ENCODE measurements at regions not wholly inside any gene's neighbourhood (a gene's known extent, or its start where the extent isn't known, plus 50 kb on each side); places are given as distances from the start of the nearest gene placed in this dataset.
"Not testable (repeated sequence)": the region's sequence is repeated elsewhere in the genome, so short reads cannot be mapped to it uniquely, and the experiment has no call there.

GRCh38 chr2:149715894-149716293 is 128.3 kb upstream of the MMADHC start:
- no peak for DNase-seq

DNA sequence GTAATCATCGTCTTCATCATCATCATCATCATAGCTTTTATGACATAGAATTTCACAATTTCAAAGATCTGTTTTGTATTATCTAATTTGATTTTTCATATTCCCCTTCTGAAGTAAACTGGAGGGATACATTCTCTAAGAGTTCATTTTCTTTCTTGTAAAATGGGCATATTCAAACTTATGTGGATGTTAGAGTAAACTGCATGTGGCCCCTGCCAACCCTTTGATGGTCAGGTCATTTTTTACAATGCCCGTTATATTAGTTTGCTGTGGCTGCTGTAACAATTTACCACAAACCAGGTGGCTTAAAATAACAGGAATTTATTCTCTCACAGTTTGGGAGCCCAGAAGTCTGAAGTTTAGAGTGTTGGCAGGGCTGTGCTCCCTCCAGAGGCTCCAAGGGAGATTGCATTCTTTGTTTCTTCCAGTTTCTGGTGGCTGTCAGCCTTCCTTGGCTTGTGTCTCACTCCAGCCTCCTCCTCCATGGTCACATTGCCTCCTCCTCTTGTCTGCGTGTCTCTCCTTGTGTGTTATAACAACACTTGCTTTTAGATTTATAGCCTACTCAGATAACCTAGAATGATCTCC is 127.5 kb upstream of the MMADHC start:
- DNase-seq, result no peak

DNA sequence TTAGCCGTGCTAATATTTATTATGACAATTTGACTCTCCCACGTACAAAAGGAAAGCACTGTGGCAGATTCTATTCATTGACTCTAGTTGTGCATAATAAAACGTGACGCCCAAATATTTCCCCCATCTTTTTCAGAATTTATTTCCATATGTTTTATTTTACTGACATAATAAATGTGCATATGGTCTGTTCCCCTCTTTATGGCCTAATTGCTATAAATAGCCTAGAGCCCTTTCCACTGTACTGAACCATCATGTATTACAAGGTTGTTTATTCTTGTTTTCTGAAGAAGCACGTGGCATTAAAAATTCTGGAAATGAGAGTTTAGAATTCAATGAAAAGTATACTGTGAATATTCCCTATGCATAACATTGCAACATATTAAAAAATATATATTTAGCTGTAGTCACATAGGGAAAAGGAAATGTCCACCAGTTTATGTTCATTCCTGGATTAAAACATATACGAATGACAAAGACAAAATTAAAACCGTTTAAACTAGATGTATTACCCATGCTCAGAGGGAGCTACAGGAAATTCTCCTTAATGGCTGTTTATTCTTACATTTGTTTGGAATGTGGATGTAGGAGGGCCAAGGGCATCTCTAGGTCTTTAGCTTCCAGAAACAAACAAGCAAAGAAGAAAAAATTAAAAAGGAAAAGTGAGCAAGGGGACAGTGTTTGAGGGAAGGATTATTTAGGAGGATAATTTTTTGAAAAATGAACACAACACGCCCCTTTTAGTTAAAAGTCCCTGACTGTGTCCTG is 122.1 kb upstream of the MMADHC start:
- DNase-seq, result no peak

DNA sequence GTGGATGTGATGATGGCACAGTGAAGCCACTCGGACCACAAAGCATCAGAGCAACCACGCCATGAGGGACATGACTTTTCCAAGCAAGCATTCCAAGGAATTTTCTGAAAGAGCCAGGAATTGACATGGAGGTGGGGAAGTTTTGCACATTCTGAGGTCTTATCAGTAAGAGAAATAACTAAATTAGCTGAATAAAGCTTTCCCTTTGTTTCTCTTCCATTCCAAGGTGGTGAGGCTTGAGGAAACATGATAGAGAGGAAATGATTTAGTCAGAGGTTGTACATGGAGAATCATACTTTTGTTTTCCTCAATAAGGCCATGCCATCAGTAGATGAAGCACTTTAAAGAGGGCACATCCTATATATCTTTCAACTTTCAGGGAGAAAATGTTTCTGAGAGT is 115.7 kb upstream of the MMADHC start:
- no peak for DNase-seq

GRCh38 chr2:149702571-149702970 is 115.0 kb upstream of the MMADHC start:
- no peak for DNase-seq

- no peak for DNase-seq
Measured at GRCh38 chr2:149701241-149701640, 113.7 kb upstream of the MMADHC start.

GRCh38 chr2:149692961-149693396 is 105.4 kb upstream of the MMADHC start:
- peak; percentile 16 to 48 (median 26) for DNase-seq

DNA sequence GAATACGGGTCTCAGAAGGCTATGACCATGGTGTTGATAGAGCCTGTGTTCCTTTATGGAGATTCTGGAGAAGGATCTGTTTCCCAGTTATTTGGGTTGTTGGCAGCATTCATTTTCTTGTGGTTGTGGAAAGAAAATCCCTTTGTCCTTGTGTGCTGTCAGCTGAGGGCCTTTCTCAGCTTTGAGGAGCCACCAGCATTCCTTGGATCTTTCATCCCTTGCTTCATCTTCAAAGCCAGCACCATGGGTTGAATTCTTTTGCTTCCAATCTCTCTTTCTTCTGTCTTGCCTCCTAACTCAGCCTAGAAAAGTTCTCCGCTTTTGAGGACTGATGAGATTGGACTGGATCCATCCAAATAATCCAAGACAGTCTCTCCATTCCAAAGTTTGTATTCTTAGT is 103.2 kb upstream of the MMADHC start:
- DNase-seq, result no peak

GRCh38 chr2:149687052-149687427 is 99.5 kb upstream of the MMADHC start:
- no peak for DNase-seq

GRCh38 chr2:149686136-149687051 is 98.8 kb upstream of the MMADHC start:
- DNase-seq, result peak; percentile 52 to 62 (median 59)

- not testable (repeated sequence) for DNase-seq
Measured at GRCh38 chr2:149685401-149685800, 97.8 kb upstream of the MMADHC start.

- DNase-seq, result peak in 1 of 3 donors; percentile 34
Measured at GRCh38 chr2:149679286-149679685, 91.7 kb upstream of the MMADHC start.

GRCh38 chr2:149677416-149677815 is 89.8 kb upstream of the MMADHC start:
- no peak for DNase-seq

DNA sequence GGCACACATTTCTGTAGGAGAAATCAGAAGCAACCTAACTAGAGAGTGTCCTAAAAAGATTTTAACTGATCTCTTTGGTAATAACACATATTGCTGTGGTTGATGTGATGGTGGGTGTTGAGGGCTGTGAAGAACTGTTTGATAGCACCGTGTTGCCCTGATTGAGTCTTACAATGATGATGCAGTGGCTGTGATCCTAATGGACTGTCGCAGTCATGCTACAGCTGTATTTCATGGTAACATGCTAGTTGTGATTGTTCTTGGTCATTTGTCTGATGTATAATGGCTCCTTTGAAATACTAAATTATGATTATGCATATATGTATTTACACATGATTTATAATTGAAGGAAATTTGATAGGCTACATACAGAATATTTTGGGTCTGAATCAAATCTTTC is 82.5 kb upstream of the MMADHC start:
- no peak for DNase-seq

- no peak for DNase-seq
Measured at GRCh38 chr2:149666809-149667320, 79.3 kb upstream of the MMADHC start.

DNA sequence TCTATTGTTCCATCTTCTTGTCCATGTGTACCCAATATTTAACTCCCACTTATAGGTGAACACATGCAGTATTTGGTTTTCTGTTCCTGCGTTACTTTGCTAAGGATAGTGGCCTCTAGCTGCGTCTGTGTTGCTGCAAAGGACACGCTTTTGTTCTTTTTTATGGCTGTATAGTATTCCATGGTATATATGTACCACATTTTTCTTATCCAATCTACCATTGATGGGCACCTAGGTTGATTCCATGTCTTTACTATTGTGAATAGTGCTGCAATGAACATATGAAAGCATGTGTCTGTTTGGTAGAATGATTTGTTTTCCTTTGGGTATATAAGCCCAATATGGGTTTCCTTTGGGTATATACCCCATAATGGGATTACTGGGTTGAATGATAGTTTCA is 77.3 kb upstream of the MMADHC start:
- no peak for DNase-seq

DNA sequence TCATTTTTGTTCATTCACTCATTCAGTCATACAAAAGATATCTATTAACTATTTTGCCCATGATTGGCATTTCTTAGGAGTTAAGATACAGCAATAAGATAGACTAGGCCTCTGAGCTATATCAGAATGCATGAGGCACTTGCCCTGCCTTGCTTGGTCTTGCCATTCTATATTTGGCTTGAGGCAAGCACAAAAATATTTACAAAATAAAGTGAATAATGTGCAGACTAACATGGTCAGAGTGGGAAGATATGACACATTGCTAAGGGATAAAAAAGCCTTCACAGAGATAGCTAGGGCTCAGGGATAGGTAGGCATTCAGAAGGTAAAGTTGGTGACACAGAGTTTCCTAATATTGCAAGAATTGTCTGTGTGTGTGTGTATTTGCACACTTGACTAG is 75.0 kb upstream of the MMADHC start:
- no peak for DNase-seq

GRCh38 chr2:149661844-149662243 is 74.3 kb upstream of the MMADHC start:
- DNase-seq, result peak in 1 of 3 donors; percentile 20

DNA sequence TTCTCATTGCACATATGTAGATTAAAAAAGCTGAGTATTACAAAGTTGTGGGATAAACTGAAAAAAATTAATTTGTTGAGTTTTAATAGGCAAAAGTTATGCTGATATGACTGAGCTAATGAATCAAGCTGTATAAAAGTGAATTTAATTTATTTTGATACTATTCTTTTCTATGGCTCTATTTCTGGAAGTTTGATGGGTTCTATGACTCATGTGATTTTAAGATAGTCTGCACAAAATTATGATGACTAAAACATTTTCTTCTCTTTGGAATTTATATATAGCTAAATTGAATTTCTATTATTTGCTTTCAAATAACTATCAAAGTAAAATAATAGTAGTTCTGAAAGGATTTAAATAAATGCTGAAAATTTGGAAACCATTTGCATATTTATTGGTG is 71.0 kb upstream of the MMADHC start:
- no peak for DNase-seq

- DNase-seq, result no peak
Measured at GRCh38 chr2:149657401-149658040, 69.9 kb upstream of the MMADHC start.

DNA sequence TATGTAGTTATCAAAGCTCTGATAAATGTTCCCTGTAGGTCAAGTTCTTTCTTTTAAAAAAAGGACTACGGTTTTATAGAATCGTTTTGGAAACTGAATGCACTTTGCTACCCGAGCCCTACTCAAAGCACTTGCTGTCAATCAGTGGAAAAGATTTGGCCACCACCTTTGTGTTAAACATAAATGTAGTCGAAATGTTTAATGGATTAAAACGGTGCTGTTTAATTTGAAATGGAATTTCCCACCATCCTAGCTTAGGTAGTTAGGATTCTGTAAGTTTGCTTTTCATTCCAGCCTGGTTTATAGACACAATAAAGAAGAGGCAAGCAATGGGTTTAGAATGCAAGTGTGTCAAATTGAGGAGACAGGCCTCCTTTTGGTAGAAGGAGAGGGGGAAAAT is 69.4 kb upstream of the MMADHC start:
- no peak for DNase-seq
